ENCODE measurements at regions not wholly inside any gene's neighbourhood (a gene's known extent, or its start where the extent isn't known, plus 50 kb on each side); places are given as distances from the start of the nearest gene placed in this dataset.

GRCh38 chr13:24007979-24008620 is 110.8 kb upstream of the C1QTNF9B start:
- no peak for DNase-seq (ENCODE audit: low read depth in 2 of 2, low spot score in 1 of 2)

- no peak for DNase-seq (ENCODE audit: low read depth in 2 of 2, low spot score in 1 of 2)
These were observed 111.4 kb upstream of the C1QTNF9B start for GRCh38 chr13:24008679-24009078.

GRCh38 chr13:24011266-24011665 is 114.0 kb upstream of the C1QTNF9B start:
- no peak for DNase-seq (ENCODE audit: low read depth in 2 of 2, low spot score in 1 of 2)

GRCh38 chr13:24012648-24013047 is 115.3 kb upstream of the C1QTNF9B start:
- no peak for DNase-seq (ENCODE audit: low read depth in 2 of 2, low spot score in 1 of 2)

- DNase-seq (ENCODE audit: low read depth in 2 of 2, low spot score in 1 of 2): no peak
These were observed 115.9 kb upstream of the C1QTNF9B start for GRCh38 chr13:24013189-24013588.

GRCh38 chr13:24016046-24016445 is 118.7 kb upstream of the C1QTNF9B start:
- DNase-seq (ENCODE audit: low read depth in 2 of 2, low spot score in 1 of 2): no peak

GRCh38 chr13:24022568-24022967 is 125.3 kb upstream of the C1QTNF9B start:
- DNase-seq (ENCODE audit: low read depth in 2 of 2, low spot score in 1 of 2): no peak

- DNase-seq (ENCODE audit: low read depth in 2 of 2, low spot score in 1 of 2): no peak
These were observed 125.8 kb upstream of the C1QTNF9B start for GRCh38 chr13:24023073-24023472.

GRCh38 chr13:24027494-24027893 is 130.2 kb upstream of the C1QTNF9B start:
- DNase-seq (ENCODE audit: low read depth in 2 of 2, low spot score in 1 of 2): no peak

GRCh38 chr13:24032252-24032651 is 128.3 kb upstream of the SPATA13 start:
- no peak for DNase-seq (ENCODE audit: low read depth in 2 of 2, low spot score in 1 of 2)

- DNase-seq (ENCODE audit: low read depth in 2 of 2, low spot score in 1 of 2): no peak
These were observed 127.8 kb upstream of the SPATA13 start for GRCh38 chr13:24032674-24033073.

- no peak for DNase-seq (ENCODE audit: low read depth in 2 of 2, low spot score in 1 of 2)
These were observed 126.8 kb upstream of the SPATA13 start for GRCh38 chr13:24033527-24034302.

- DNase-seq (ENCODE audit: low read depth in 2 of 2, low spot score in 1 of 2): no peak
These were observed 125.1 kb upstream of the SPATA13 start for GRCh38 chr13:24035411-24035810.

- DNase-seq (ENCODE audit: low read depth in 2 of 2, low spot score in 1 of 2): no peak
These were observed 124.4 kb upstream of the SPATA13 start for GRCh38 chr13:24036115-24036514.

- DNase-seq (ENCODE audit: low read depth in 2 of 2, low spot score in 1 of 2): no peak
These were observed 122.1 kb upstream of the SPATA13 start for GRCh38 chr13:24038405-24038804.

GRCh38 chr13:24038841-24039330 is 121.6 kb upstream of the SPATA13 start:
- DNase-seq (ENCODE audit: low read depth in 2 of 2, low spot score in 1 of 2): no peak

- DNase-seq (ENCODE audit: low read depth in 2 of 2, low spot score in 1 of 2): no peak
These were observed 120.7 kb upstream of the SPATA13 start for GRCh38 chr13:24039621-24040475.

GRCh38 chr13:24040835-24041234 is 119.7 kb upstream of the SPATA13 start:
- DNase-seq (ENCODE audit: low read depth in 2 of 2, low spot score in 1 of 2): no peak

GRCh38 chr13:24041651-24042225 is 118.8 kb upstream of the SPATA13 start:
- no peak for DNase-seq (ENCODE audit: low read depth in 2 of 2, low spot score in 1 of 2)

- no peak for DNase-seq (ENCODE audit: low read depth in 2 of 2, low spot score in 1 of 2)
These were observed 117.6 kb upstream of the SPATA13 start for GRCh38 chr13:24042710-24043440.
